ENCODE measurements at regions not wholly inside any gene's neighbourhood (a gene's known extent, or its start where the extent isn't known, plus 50 kb on each side); places are given as distances from the start of the nearest gene placed in this dataset.

DNA sequence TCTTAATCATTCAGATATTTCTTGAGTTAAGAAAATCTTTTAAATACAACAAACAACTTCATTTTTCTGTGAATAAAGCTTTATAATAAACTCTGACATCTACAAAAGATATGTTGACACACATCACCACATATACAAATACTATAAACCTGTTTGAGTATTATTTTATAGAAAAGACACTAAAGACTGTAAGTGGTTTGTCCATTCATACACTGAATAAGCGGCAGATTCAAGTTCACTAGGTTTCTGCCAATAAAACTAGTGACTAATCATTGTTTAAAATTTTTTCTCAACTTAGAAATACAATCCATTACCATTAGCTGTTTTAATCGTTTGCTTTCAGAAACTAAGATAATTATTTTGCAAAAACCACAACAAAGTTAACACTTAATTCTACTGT lies 1900.0 kb downstream of the C4orf33 start:
- TF ChIP-seq EZH2 (IDR thresholded peaks at IDR 0.05; ENCODE audit: low read length, missing control alignments): no peak
- TF ChIP-seq, protein P1, sequence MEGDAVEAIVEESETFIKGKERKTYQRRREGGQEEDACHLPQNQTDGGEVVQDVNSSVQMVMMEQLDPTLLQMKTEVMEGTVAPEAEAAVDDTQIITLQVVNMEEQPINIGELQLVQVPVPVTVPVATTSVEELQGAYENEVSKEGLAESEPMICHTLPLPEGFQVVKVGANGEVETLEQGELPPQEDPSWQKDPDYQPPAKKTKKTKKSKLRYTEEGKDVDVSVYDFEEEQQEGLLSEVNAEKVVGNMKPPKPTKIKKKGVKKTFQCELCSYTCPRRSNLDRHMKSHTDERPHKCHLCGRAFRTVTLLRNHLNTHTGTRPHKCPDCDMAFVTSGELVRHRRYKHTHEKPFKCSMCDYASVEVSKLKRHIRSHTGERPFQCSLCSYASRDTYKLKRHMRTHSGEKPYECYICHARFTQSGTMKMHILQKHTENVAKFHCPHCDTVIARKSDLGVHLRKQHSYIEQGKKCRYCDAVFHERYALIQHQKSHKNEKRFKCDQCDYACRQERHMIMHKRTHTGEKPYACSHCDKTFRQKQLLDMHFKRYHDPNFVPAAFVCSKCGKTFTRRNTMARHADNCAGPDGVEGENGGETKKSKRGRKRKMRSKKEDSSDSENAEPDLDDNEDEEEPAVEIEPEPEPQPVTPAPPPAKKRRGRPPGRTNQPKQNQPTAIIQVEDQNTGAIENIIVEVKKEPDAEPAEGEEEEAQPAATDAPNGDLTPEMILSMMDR (conservative IDR thresholded peaks at IDR 0.05 in 1 of 2, IDR thresholded peaks at IDR 0.05 in 1 of 2; ENCODE audit: low read depth in 1 of 2, low read length in 2 of 2): no peak
- Histone ChIP-seq H3K4me1 (ENCODE audit: control insufficient read depth, extremely low read depth, insufficient read depth, low read length) (no peaks in the 10 kb centered on the region), H2AFZ (ENCODE audit: low read length) (no peak overlapping the region), H4K20me1 (ENCODE audit: control insufficient read depth, extremely low read depth, insufficient read depth, low read length) (no peaks in the 10 kb centered on the region), H3K4me3 (replicated peaks in 1 of 4; ENCODE audit: control extremely low read depth in 1 of 4, insufficient read depth in 1 of 4, low read depth in 3 of 4, low read length in 4 of 4) (no peak overlapping the region), H3K79me2 (ENCODE audit: control insufficient read depth, insufficient read depth, low read length) (no peaks in the 10 kb centered on the region), H3K27me3 (ENCODE audit: control insufficient read depth, insufficient read depth, low read length) (no peaks in the 10 kb centered on the region), H3K4me2 (ENCODE audit: extremely low read depth, insufficient read depth, low read length) (no peak overlapping the region), H3K9ac (ENCODE audit: insufficient read depth, low read length) (no peak overlapping the region), H3K9me3 (ENCODE audit: control insufficient read depth, insufficient read depth, low read depth, low read length) (no peaks in the 10 kb centered on the region), H3K27ac (ENCODE audit: insufficient read depth, low read length) (no peak overlapping the region), H3K36me3 (ENCODE audit: control insufficient read depth, insufficient read depth, low read length) (no peaks in the 10 kb centered on the region)
- DNase-seq (ENCODE audit: low read depth in 2 of 2): peak; percentile 0 to 12

DNA sequence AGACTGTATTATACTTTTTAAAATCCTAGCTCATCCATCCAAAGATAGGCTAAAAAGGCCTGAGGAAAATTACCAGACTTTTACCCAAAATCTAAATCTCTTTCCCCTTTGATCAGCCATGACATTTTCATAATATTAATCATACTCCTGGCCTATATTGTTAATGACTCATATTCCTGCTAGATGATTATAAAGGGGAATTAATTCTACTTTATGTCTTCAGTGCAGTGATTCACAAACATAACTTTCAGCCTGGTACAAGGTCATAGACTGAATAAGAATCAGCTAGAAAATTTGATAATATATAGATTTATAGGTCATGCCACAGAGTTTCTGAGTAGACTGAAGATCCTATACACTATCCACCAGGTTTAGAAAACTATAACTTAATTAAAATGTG lies 1905.4 kb downstream of the C4orf33 start:
- no peak overlapping the region for H3K4me3 ChIP-seq (replicated peaks in 1 of 4; ENCODE audit: control extremely low read depth in 1 of 4, insufficient read depth in 1 of 4, low read depth in 3 of 4, low read length in 4 of 4)
- H3K27me3 ChIP-seq (ENCODE audit: control insufficient read depth, insufficient read depth, low read length): no peaks in the 10 kb centered on the region
- no peak overlapping the region for H3K27ac ChIP-seq (ENCODE audit: insufficient read depth, low read length)
- H3K79me2 ChIP-seq (ENCODE audit: control insufficient read depth, insufficient read depth, low read length): no peaks in the 10 kb centered on the region
- no peak overlapping the region for H2AFZ ChIP-seq (ENCODE audit: low read length)
- H3K4me1 ChIP-seq (ENCODE audit: control insufficient read depth, extremely low read depth, insufficient read depth, low read length): no peaks in the 10 kb centered on the region
- peak in 1 of 2 donors; percentile 24 for DNase-seq (ENCODE audit: low read depth in 2 of 2)
- no peak overlapping the region for H3K9ac ChIP-seq (ENCODE audit: insufficient read depth, low read length)
- no peaks in the 10 kb centered on the region for H3K36me3 ChIP-seq (ENCODE audit: control insufficient read depth, insufficient read depth, low read length)
- no peaks in the 10 kb centered on the region for H4K20me1 ChIP-seq (ENCODE audit: control insufficient read depth, extremely low read depth, insufficient read depth, low read length)
- no peak overlapping the region for H3K4me2 ChIP-seq (ENCODE audit: extremely low read depth, insufficient read depth, low read length)
- TF ChIP-seq, protein P1 (conservative IDR thresholded peaks at IDR 0.05 in 1 of 2, IDR thresholded peaks at IDR 0.05 in 1 of 2; ENCODE audit: low read depth in 1 of 2, low read length in 2 of 2): no peak
- TF ChIP-seq EZH2 (IDR thresholded peaks at IDR 0.05; ENCODE audit: low read length, missing control alignments): no peak
- H3K9me3 ChIP-seq (ENCODE audit: control insufficient read depth, insufficient read depth, low read depth, low read length): no peaks in the 10 kb centered on the region

DNA sequence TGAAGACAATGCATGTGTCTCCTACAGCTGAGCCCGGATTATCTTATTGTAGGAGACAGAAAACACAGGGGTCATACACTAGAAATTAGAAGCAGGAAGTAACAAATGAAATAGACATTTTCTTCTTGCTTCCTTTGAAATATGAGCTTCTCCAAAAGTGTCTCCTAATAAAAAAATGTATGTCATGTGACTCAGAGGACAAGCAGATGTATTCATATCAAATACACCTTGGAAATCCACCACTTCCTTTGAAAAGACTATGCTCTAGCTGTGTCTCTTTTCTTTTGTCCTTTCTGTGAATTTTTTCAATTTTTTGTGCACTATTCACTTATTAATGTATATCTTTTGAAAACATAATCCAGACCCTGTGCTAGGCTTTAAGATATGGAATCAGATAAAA lies 1906.2 kb downstream of the C4orf33 start:
- Histone ChIP-seq H3K27ac (ENCODE audit: insufficient read depth, low read length) (no peak overlapping the region), H3K36me3 (ENCODE audit: control insufficient read depth, insufficient read depth, low read length) (no peaks in the 10 kb centered on the region), H3K4me3 (replicated peaks in 1 of 4; ENCODE audit: control extremely low read depth in 1 of 4, insufficient read depth in 1 of 4, low read depth in 3 of 4, low read length in 4 of 4) (no peak overlapping the region), H2AFZ (ENCODE audit: low read length) (no peak overlapping the region), H3K9ac (ENCODE audit: insufficient read depth, low read length) (no peak overlapping the region), H4K20me1 (ENCODE audit: control insufficient read depth, extremely low read depth, insufficient read depth, low read length) (no peaks in the 10 kb centered on the region), H3K4me1 (ENCODE audit: control insufficient read depth, extremely low read depth, insufficient read depth, low read length) (no peaks in the 10 kb centered on the region), H3K9me3 (ENCODE audit: control insufficient read depth, insufficient read depth, low read depth, low read length) (no peaks in the 10 kb centered on the region), H3K79me2 (ENCODE audit: control insufficient read depth, insufficient read depth, low read length) (no peaks in the 10 kb centered on the region), H3K27me3 (ENCODE audit: control insufficient read depth, insufficient read depth, low read length) (no peaks in the 10 kb centered on the region), H3K4me2 (ENCODE audit: extremely low read depth, insufficient read depth, low read length) (no peak overlapping the region)
- TF ChIP-seq EZH2 (IDR thresholded peaks at IDR 0.05; ENCODE audit: low read length, missing control alignments): no peak
- TF ChIP-seq, protein P1 (conservative IDR thresholded peaks at IDR 0.05 in 1 of 2, IDR thresholded peaks at IDR 0.05 in 1 of 2; ENCODE audit: low read depth in 1 of 2, low read length in 2 of 2): no peak
- DNase-seq (ENCODE audit: low read depth in 2 of 2): no peak

Data from fibroblast of lung (primary cell).